HUES6 (cell line): ENCODE measurements at regions not wholly inside any gene's neighbourhood (a gene's known extent, or its start where the extent isn't known, plus 50 kb on each side); places are given as distances from the start of the nearest gene placed in this dataset.
"Not testable (repeated sequence)": the region's sequence is repeated elsewhere in the genome, so short reads cannot be mapped to it uniquely, and the experiment has no call there.

Experiments
- H3K27ac ChIP-seq: 2 replicates; pipeline ENCODE4 v1.7.0; 2013; ENCODE audit warnings: low read depth, mild to moderate bottlenecking, low read length, inconsistent platforms
- H3K27me3 ChIP-seq: 2 replicates; pipeline ENCODE4 v1.6.1; 2013; ENCODE audit warnings: low read length; ENCODE audit not compliant: control insufficient read depth, insufficient read depth
- H3K36me3 ChIP-seq: 2 replicates; pipeline ENCODE4 v1.6.1; 2013; ENCODE audit warnings: low read length; ENCODE audit not compliant: control insufficient read depth, insufficient read depth
- H3K4me1 ChIP-seq: 2 replicates; pipeline ENCODE4 v1.6.1; 2013; ENCODE audit warnings: low read length; ENCODE audit not compliant: control insufficient read depth, insufficient read depth
- H3K4me3 ChIP-seq: 2 replicates; pipeline ENCODE4 v1.5.1; 2013; ENCODE audit warnings: low read depth, low read length
- H3K9ac ChIP-seq: one replicate; pipeline ENCODE4 v1.6.1; 2013; ENCODE audit warnings: mild to moderate bottlenecking, low read length
- H3K9me3 ChIP-seq: 2 replicates; pipeline ENCODE4 v1.6.1; 2013; ENCODE audit warnings: low read depth, low read length; ENCODE audit not compliant: control insufficient read depth, insufficient read depth

DNA sequence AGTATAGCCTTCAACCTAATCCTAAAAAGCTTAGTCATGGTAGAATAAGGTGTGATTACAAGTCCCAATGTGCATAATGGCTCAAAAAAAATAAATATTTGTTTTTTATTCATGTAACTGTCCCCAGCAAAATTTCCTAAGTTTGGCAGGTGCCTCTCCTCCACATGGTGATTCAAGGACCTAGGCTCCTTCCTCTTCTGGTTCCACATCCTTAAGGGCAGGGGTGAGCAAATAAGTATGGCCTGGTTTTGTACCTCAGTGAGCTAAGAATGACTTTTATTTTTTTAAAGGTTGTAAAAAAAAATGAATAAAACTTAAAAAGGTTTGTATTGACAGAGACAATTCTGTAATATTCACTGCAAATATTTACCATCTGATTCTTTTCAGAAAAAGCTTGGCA is 343.5 kb upstream of the UBE2E2 start:
- H3K27ac ChIP-seq: no peak overlapping the region
- H3K9me3 ChIP-seq: no peaks in the 10 kb centered on the region
- no peaks in the 10 kb centered on the region for H3K27me3 ChIP-seq
- no peaks in the 10 kb centered on the region for H3K4me1 ChIP-seq
- H3K36me3 ChIP-seq: no peaks in the 10 kb centered on the region
- no peak overlapping the region for H3K9ac ChIP-seq
- no peak overlapping the region for H3K4me3 ChIP-seq

GRCh38 chr3:22861426-22861825 is 341.7 kb upstream of the UBE2E2 start:
- Histone ChIP-seq H3K4me3 (no peak overlapping the region), H3K4me1 (no peaks in the 10 kb centered on the region), H3K27me3 (no peaks in the 10 kb centered on the region)

DNA sequence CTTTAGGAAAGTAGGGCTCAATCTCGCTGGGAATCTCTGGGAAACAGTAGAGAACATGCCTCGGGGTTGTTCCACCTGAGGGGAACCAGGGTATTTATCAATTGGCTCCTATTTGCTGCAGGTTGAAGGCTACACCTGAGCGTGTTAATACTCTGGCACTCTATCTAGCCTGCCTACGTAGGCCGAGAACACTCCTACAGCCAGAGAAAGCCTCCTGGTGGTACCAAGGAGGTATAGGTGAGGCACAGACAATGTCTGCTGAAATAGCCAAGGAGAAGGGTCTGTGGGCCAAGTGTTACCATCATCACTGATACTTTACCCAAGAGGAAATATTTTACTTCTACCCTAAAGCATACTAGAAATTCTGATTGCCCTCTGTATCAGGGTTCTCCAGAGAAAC is 341.0 kb upstream of the UBE2E2 start:
- no peaks in the 10 kb centered on the region for H3K4me1 ChIP-seq
- no peak overlapping the region for H3K27ac ChIP-seq
- no peaks in the 10 kb centered on the region for H3K36me3 ChIP-seq
- no peak overlapping the region for H3K9ac ChIP-seq
- no peak overlapping the region for H3K4me3 ChIP-seq
- H3K27me3 ChIP-seq: no peaks in the 10 kb centered on the region
- no peaks in the 10 kb centered on the region for H3K9me3 ChIP-seq

More at GRCh38 chr3:22861426-22861825, 341.7 kb upstream of the UBE2E2 start:
- Histone ChIP-seq H3K36me3 (no peaks in the 10 kb centered on the region), H3K9me3 (no peaks in the 10 kb centered on the region), H3K9ac (no peak overlapping the region), H3K27ac (no peak overlapping the region)

DNA sequence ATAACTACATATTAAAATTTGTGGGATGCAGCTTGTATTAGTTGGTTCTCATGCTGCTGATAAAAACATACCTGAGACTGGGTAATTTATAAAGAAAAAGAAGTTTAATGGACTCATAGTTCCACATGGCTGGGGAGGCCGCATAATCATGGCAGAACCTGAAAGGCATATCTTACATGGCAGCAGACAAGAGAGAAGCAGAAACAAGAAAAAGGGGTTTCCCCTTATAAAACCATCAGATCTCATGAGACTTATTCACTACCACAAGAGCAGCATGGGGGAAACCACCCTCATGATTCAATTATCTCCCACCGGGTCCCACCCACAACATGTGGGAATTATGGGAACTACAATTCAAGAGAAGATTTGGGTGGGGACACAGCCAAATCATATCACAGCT is 320.3 kb upstream of the UBE2E2 start:
- not testable (repeated sequence) for H3K36me3 ChIP-seq, H3K4me1 ChIP-seq

GRCh38 chr3:22885039-22885438 is 318.1 kb upstream of the UBE2E2 start:
- no peak overlapping the region for H3K9ac ChIP-seq
- no peaks in the 10 kb centered on the region for H3K9me3 ChIP-seq
- no peak overlapping the region for H3K27ac ChIP-seq
- H3K4me3 ChIP-seq: no peak overlapping the region
- no peaks in the 10 kb centered on the region for H3K27me3 ChIP-seq
- H3K4me1 ChIP-seq: no peaks in the 10 kb centered on the region
- H3K36me3 ChIP-seq: no peaks in the 10 kb centered on the region

More for the DNA sequence above, 320.3 kb upstream of the UBE2E2 start:
- H3K27me3 ChIP-seq, H3K9me3 ChIP-seq, H3K27ac ChIP-seq, H3K9ac ChIP-seq, H3K4me3 ChIP-seq: not testable (repeated sequence)

DNA sequence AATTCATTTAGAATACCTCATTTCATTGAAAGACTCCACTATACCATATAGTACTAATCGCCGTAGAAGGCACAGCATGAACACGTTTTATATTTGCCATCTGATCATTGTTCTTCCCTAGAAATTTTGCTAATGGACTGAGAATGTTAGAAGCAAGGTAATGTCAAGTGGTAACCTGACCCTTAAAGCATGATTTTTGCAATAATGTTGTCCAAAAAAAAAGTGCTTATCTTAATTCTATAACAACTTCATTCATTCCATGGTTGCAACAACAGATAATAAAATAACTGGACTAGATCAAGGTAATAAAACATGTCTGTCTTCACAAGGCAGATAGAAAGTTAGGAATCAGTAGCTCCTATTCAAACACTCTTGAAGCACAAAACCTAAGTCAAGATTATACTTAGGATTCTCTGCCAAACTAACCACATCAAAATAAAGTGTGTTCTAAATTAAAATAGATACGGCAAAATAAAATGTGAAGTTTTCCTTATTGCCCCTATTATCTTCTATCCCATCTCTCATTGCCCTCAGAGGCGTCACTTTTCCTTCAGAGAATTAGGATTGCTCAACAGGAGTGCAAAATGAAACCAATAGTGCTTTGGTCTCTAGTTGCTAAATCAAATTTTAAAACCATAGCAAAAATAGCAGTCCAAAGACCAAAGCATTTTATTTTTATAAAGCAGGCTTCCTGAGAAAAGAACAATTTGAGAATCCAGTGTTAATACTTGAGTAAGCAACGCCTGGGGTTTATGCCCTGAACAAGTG is 317.4 kb upstream of the UBE2E2 start:
- no peak overlapping the region for H3K9ac ChIP-seq

GRCh38 chr3:22886439-22887068 is 316.6 kb upstream of the UBE2E2 start:
- Histone ChIP-seq H3K4me3 (no peak overlapping the region), H3K9me3 (no peaks in the 10 kb centered on the region), H3K4me1 (no peaks in the 10 kb centered on the region), H3K9ac (no peak overlapping the region), H3K27me3 (no peaks in the 10 kb centered on the region), H3K27ac (no peak overlapping the region), H3K36me3 (no peaks in the 10 kb centered on the region)

More for the DNA sequence above, 317.4 kb upstream of the UBE2E2 start:
- Histone ChIP-seq H3K9me3 (no peaks in the 10 kb centered on the region), H3K36me3 (no peaks in the 10 kb centered on the region), H3K4me3 (no peak overlapping the region), H3K27me3 (no peaks in the 10 kb centered on the region), H3K4me1 (no peaks in the 10 kb centered on the region), H3K27ac (no peak overlapping the region)

GRCh38 chr3:22887664-22888291 is 315.3 kb upstream of the UBE2E2 start:
- H3K27ac ChIP-seq: no peak overlapping the region
- no peaks in the 10 kb centered on the region for H3K27me3 ChIP-seq
- no peak overlapping the region for H3K4me3 ChIP-seq
- no peak overlapping the region for H3K9ac ChIP-seq
- H3K9me3 ChIP-seq: no peaks in the 10 kb centered on the region
- no peaks in the 10 kb centered on the region for H3K4me1 ChIP-seq
- no peaks in the 10 kb centered on the region for H3K36me3 ChIP-seq

DNA sequence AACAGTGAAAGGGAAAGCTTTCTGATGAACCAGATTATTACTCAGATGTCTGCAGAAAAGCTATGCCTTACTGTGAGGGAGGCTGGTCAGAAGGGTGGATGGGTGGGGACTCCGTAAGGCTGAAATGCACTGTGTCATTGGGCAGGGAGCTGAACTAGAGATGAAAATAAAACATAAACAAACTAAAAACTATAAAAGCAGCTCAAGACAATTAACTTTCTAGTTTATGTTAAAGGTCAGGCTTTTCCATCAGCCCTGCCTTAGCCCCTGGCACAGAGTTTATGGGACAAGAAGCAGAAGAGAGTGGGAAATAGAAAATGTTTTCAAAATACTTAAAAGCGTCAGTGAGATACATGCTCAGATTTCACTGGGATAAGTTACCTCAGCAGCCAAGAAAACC is 310.0 kb upstream of the UBE2E2 start:
- no peaks in the 10 kb centered on the region for H3K4me1 ChIP-seq
- H3K27me3 ChIP-seq: no peaks in the 10 kb centered on the region
- no peak overlapping the region for H3K4me3 ChIP-seq
- no peak overlapping the region for H3K27ac ChIP-seq
- no peak overlapping the region for H3K9ac ChIP-seq
- no peaks in the 10 kb centered on the region for H3K9me3 ChIP-seq
- H3K36me3 ChIP-seq: no peaks in the 10 kb centered on the region

DNA sequence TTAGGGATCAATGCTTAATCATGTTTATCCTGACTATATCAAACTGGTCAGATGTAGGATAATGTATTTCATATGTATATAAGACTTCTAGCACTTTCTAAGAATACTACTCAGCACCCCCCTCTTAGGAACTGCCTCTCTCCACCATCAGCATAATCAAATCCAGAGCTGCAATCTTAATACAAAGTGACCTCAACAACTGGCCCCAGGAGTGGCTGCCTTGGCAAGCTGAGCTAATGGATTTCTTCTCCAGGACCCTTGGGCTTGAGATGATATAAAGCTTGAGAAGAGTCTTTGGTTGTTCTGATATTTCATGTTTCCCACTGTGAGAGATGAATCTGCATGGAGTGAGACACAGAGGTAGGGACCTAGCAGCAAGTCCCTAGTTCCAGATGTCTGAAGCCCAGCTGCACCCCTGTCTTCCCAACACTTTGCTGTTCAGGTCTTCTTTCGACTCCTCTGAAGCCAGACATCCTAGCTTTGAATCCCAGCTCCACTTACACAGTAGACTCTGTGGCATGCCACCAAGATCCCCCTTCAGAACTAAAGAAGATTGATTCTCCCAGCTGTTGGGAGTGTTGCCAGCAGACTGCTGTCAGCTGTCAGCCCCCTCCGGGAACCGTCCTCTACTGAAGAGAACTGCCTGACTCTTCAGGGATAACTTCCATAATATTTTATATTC is 309.3 kb upstream of the UBE2E2 start:
- H3K27ac ChIP-seq: no peak overlapping the region
- H3K27me3 ChIP-seq: no peaks in the 10 kb centered on the region
- H3K9me3 ChIP-seq: no peaks in the 10 kb centered on the region
- no peak overlapping the region for H3K9ac ChIP-seq
- no peaks in the 10 kb centered on the region for H3K4me1 ChIP-seq
- H3K4me3 ChIP-seq: no peak overlapping the region
- no peaks in the 10 kb centered on the region for H3K36me3 ChIP-seq

DNA sequence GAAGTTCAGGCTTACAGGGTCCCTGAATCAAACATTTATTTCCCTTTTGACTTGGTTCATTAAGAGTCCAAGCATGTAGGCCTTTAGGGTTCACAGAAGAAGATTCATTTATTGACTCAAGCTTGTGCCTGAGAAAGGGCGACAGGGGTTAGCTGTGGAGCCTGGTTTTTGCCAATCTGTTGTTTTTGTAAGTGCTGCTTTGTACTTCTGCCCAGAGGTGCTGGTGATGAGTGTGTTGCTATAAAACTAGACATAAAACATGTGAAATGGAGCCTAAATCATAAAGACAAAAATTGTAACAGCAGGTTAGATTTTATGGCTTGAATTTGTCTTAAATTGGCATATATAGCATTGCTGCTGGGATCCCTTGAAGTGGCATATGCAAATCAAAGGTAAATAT is 308.3 kb upstream of the UBE2E2 start:
- no peaks in the 10 kb centered on the region for H3K9me3 ChIP-seq
- H3K4me3 ChIP-seq: no peak overlapping the region
- H3K9ac ChIP-seq: no peak overlapping the region
- H3K4me1 ChIP-seq: no peaks in the 10 kb centered on the region
- H3K27me3 ChIP-seq: no peaks in the 10 kb centered on the region
- H3K36me3 ChIP-seq: no peaks in the 10 kb centered on the region
- H3K27ac ChIP-seq: no peak overlapping the region
